HFFc6 (cell line): ENCODE measurements at regions not wholly inside any gene's neighbourhood (a gene's known extent, or its start where the extent isn't known, plus 50 kb on each side); places are given as distances from the start of the nearest gene placed in this dataset.
A peak's percentile ranks its signal among the peaks of the same experiment; 100 is the strongest.

ENCODE experiments used
- DNase-seq: peaks from one replicate; pipeline ENCODE4 v3.0.0-alpha.2; 2018
- H3K27ac Mint-ChIP-seq: 2 replicates; pipeline ENCODE4 v1.8.0; 2020; ENCODE audit warnings: mild to moderate bottlenecking, mixed read lengths
- H3K27me3 Mint-ChIP-seq: 2 replicates; pipeline ENCODE4 v1.8.0; 2021; ENCODE audit warnings: mild to moderate bottlenecking, moderate library complexity, mixed read lengths; ENCODE audit not compliant: insufficient read depth
- H3K36me3 Mint-ChIP-seq: 2 replicates; pipeline ENCODE4 v1.8.0; 2021; ENCODE audit warnings: low read depth, mixed read lengths
- H3K4me1 Mint-ChIP-seq: 2 replicates; pipeline ENCODE4 v1.8.0; 2020; ENCODE audit warnings: low read depth, mixed read lengths
- H3K4me3 Mint-ChIP-seq: 2 replicates; pipeline ENCODE4 v1.8.0; 2020; ENCODE audit warnings: mild to moderate bottlenecking, moderate library complexity, mixed read lengths
- H3K9me3 Mint-ChIP-seq: 2 replicates; pipeline ENCODE4 v1.8.0; 2020; ENCODE audit warnings: mild to moderate bottlenecking, mixed read lengths
- CTCF ChIP-seq: fragments of 200-600 bp; sonication (generic); IDR thresholded peaks from 2 replicates; pipeline ENCODE4 v1.5.0; 2021; ENCODE audit warnings: antibody characterized with exemption, mild to moderate bottlenecking

- H3K36me3 Mint-ChIP-seq: no peaks in the 10 kb centered on the region; the same call in 1 of the 2 replicates
- H3K4me3 Mint-ChIP-seq: no peak overlapping the region
- H3K4me1 Mint-ChIP-seq: no peaks in the 10 kb centered on the region
- no peaks in the 10 kb centered on the region for H3K27me3 Mint-ChIP-seq
- H3K9me3 Mint-ChIP-seq: peaks cover 16% of the 10 kb centered on the region
- no peak for DNase-seq
- no peak overlapping the region for H3K27ac Mint-ChIP-seq
- TF ChIP-seq CTCF: no peak
Measured at GRCh38 chr12:97142737-97143410, 235.8 kb downstream of the NEDD1 start.

GRCh38 chr12:97148941-97149559 is 242.0 kb downstream of the NEDD1 start:
- no peaks in the 10 kb centered on the region for H3K36me3 Mint-ChIP-seq
- H3K9me3 Mint-ChIP-seq: peaks cover under 1% of the 10 kb centered on the region; the same call in 1 of the 2 replicates
- H3K4me3 Mint-ChIP-seq: no peak overlapping the region
- H3K4me1 Mint-ChIP-seq: no peaks in the 10 kb centered on the region
- peak; percentile 73 for TF ChIP-seq CTCF
- peak; percentile 10 for DNase-seq
- no peak overlapping the region for H3K27ac Mint-ChIP-seq
- H3K27me3 Mint-ChIP-seq: no peaks in the 10 kb centered on the region; the same call in 1 of the 2 replicates

GRCh38 chr12:97151481-97151880 is 244.4 kb downstream of the NEDD1 start:
- peaks cover 16% of the 10 kb centered on the region for H3K9me3 Mint-ChIP-seq
- no peak overlapping the region for H3K27ac Mint-ChIP-seq
- no peak overlapping the region for H3K4me3 Mint-ChIP-seq
- no peak for DNase-seq
- no peak for TF ChIP-seq CTCF
- no peaks in the 10 kb centered on the region; the same call in 1 of the 2 replicates for H3K27me3 Mint-ChIP-seq
- H3K4me1 Mint-ChIP-seq: no peaks in the 10 kb centered on the region
- H3K36me3 Mint-ChIP-seq: no peaks in the 10 kb centered on the region

- Mint-ChIP-seq H3K27me3 (no peaks in the 10 kb centered on the region), H3K9me3 (peaks cover 27% of the 10 kb centered on the region), H3K36me3 (no peaks in the 10 kb centered on the region), H3K27ac (no peak overlapping the region), H3K4me3 (no peak overlapping the region), H3K4me1 (no peaks in the 10 kb centered on the region)
- no peak for TF ChIP-seq CTCF
- no peak for DNase-seq
Measured at GRCh38 chr12:97159377-97159776, 252.3 kb downstream of the NEDD1 start.

GRCh38 chr12:97160277-97160676 is 253.2 kb downstream of the NEDD1 start:
- Mint-ChIP-seq H3K4me3 (no peak overlapping the region), H3K36me3 (no peaks in the 10 kb centered on the region), H3K27ac (no peak overlapping the region), H3K4me1 (no peaks in the 10 kb centered on the region), H3K9me3 (peaks cover 23% of the 10 kb centered on the region), H3K27me3 (no peaks in the 10 kb centered on the region)
- no peak for TF ChIP-seq CTCF
- no peak for DNase-seq
